NCI-H226 (cell line): ENCODE measurements at regions not wholly inside any gene's neighbourhood (a gene's known extent, or its start where the extent isn't known, plus 50 kb on each side); places are given as distances from the start of the nearest gene placed in this dataset.

Experiments
- DNase-seq: peaks from one replicate; pipeline ENCODE4 v3.0.0-alpha.2; 2015

- DNase-seq, result no peak
Measured at GRCh38 chr18:72940986-72941385, 73.2 kb upstream of the NETO1 start.

DNA sequence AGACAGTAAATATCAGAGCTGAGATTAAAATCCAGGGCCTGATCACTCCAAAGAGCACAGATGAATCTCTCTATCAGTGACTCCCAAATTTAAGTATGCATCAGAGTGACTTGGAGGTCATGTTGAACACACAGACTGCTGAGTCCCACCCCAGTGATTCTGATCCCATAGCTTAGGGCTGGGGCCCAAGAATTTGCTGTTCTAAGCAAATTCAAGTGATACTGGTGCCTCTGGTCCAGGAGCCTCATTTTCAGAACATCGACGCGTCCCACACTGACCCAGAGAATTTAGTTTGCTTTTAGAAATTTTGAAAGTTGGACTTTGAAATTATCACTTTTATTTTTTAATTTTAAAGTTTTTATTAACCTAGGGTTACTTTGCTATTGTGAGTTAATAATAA, 72.7 kb upstream of the NETO1 start:
- no peak for DNase-seq

- no peak for DNase-seq
Measured at GRCh38 chr18:72935744-72936143, 68.0 kb upstream of the NETO1 start.

- no peak for DNase-seq
Measured at GRCh38 chr18:72922895-72923294, 55.1 kb upstream of the NETO1 start.
